22Rv1 (cell line): ENCODE measurements at regions not wholly inside any gene's neighbourhood (a gene's known extent, or its start where the extent isn't known, plus 50 kb on each side); places are given as distances from the start of the nearest gene placed in this dataset.

Experiments
- CTCF ChIP-seq: fragments of 450-650 bp; IDR thresholded peaks from 2 replicates; pipeline ENCODE4 v1.5.1; 2017; ENCODE audit warnings: mild to moderate bottlenecking
- ZFX ChIP-seq: fragments of 450-650 bp; IDR thresholded peaks from 2 replicates; pipeline ENCODE4 v1.6.1; 2017; ENCODE audit warnings: antibody characterized with exemption, borderline replicate concordance

GRCh38 chr6:23547851-23548250 is 578.2 kb upstream of the NRSN1 start:
- peak; percentile 33 for TF ChIP-seq CTCF
- TF ChIP-seq ZFX = no peak
